ENCODE measurements at regions not wholly inside any gene's neighbourhood (a gene's known extent, or its start where the extent isn't known, plus 50 kb on each side); places are given as distances from the start of the nearest gene placed in this dataset.

- TF ChIP-seq CTCF (IDR thresholded peaks at IDR 0.05): no peak
- TF ChIP-seq POLR2A (IDR thresholded peaks at IDR 0.05): no peak
Observed at GRCh38 chr19:30130356-30131122, 188.5 kb downstream of the URI1 start.
